ENCODE measurements at regions not wholly inside any gene's neighbourhood (a gene's known extent, or its start where the extent isn't known, plus 50 kb on each side); places are given as distances from the start of the nearest gene placed in this dataset.

DNA sequence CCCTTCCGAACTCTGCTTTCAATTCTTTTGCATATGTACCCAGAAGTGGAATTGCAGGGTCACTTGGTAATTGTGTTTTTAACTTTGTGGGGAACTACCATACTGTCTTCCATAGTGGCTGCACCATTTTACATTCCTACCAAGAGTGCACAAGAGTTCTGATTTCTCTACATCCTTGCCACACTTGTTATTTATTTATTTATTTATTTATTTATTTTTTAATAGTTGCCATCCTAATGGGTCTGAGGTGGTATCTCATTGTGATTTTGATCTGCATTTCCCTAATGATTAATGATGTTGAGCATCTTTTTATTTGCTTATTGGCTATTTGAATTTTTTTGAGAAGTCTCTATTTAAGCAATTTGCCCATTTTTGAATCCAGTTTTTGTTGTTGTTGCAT is 422.4 kb downstream of the PTPRU start:
- TF ChIP-seq, protein P1, sequence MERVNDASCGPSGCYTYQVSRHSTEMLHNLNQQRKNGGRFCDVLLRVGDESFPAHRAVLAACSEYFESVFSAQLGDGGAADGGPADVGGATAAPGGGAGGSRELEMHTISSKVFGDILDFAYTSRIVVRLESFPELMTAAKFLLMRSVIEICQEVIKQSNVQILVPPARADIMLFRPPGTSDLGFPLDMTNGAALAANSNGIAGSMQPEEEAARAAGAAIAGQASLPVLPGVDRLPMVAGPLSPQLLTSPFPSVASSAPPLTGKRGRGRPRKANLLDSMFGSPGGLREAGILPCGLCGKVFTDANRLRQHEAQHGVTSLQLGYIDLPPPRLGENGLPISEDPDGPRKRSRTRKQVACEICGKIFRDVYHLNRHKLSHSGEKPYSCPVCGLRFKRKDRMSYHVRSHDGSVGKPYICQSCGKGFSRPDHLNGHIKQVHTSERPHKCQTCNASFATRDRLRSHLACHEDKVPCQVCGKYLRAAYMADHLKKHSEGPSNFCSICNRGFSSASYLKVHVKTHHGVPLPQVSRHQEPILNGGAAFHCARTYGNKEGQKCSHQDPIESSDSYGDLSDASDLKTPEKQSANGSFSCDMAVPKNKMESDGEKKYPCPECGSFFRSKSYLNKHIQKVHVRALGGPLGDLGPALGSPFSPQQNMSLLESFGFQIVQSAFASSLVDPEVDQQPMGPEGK (CRISPR knock-in tag; IDR thresholded peaks at IDR 0.05; ENCODE audit: borderline replicate concordance): no peak
- TF ChIP-seq BACH2 (CRISPR knock-in tag; IDR thresholded peaks at IDR 0.05; ENCODE audit: borderline replicate concordance): no peak
- no peak for TF ChIP-seq ISL1 (CRISPR knock-in tag; IDR thresholded peaks at IDR 0.05)
